Retinal pigment epithelial cell (primary cell): ENCODE measurements at regions not wholly inside any gene's neighbourhood (a gene's known extent, or its start where the extent isn't known, plus 50 kb on each side); places are given as distances from the start of the nearest gene placed in this dataset.
A peak's percentile ranks its signal among the peaks of the same experiment; 100 is the strongest.

ENCODE experiments used
- DNase-seq: peaks from one replicate; pipeline ENCODE4 v3.0.0-alpha.2; 2010; ENCODE audit warnings: low read depth
- H3K4me3 ChIP-seq: 2 replicates; pipeline ENCODE4 v1.5.1; 2011; ENCODE audit warnings: mild to moderate bottlenecking, low read length, control low read depth, moderate library complexity
- TF ChIP-seq, protein P1 (sequence below): conservative IDR thresholded peaks from 2 replicates; pipeline ENCODE4 v1.5.1; 2011; ENCODE audit warnings: low read depth, low read length, control low read depth, inconsistent platforms

DNA sequence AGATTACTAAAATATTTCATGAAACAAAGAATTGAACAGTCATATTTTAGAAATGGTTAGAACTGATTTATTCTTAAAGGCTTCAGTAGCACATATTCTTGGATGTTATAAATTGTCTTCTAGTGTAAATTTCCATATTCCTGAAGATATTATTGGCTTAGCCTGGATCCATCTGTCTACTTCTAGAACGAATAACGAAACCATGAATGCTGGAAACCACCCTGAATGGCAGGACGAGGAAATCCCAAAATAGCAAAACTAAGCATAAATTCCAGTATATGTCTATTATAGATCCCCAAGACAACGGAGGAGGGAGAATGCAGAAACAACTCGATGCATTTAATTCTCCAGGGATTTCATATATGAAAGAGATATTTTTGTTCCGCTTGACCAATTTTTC is 2191.0 kb upstream of the ACO1 start:
- no peak for DNase-seq
- TF ChIP-seq, protein P1, sequence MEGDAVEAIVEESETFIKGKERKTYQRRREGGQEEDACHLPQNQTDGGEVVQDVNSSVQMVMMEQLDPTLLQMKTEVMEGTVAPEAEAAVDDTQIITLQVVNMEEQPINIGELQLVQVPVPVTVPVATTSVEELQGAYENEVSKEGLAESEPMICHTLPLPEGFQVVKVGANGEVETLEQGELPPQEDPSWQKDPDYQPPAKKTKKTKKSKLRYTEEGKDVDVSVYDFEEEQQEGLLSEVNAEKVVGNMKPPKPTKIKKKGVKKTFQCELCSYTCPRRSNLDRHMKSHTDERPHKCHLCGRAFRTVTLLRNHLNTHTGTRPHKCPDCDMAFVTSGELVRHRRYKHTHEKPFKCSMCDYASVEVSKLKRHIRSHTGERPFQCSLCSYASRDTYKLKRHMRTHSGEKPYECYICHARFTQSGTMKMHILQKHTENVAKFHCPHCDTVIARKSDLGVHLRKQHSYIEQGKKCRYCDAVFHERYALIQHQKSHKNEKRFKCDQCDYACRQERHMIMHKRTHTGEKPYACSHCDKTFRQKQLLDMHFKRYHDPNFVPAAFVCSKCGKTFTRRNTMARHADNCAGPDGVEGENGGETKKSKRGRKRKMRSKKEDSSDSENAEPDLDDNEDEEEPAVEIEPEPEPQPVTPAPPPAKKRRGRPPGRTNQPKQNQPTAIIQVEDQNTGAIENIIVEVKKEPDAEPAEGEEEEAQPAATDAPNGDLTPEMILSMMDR: no peak

GRCh38 chr9:30196941-30197340 is 2187.5 kb upstream of the ACO1 start:
- DNase-seq: no peak
- H3K4me3 ChIP-seq: no peak overlapping the region
- TF ChIP-seq, protein P1: no peak

More for the DNA sequence above, 2191.0 kb upstream of the ACO1 start:
- no peak overlapping the region for H3K4me3 ChIP-seq

DNA sequence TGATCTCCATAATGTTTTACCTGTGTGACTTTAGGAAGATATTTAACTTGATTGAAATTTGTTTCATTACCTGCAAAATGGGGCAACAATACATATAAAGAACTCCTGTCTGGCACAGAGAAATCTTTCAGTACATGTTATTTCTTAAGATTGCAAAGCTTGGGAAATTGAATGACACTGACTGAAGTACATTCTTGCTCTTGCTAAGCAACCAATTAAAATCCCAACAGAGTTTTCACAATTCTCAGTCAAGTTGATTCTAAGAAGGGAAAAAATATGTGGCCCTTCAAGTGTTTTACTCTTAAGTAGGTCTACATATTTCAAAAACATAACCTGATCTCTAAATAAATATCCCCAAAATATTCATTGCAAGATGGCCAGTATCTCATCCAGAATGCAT is 2187.0 kb upstream of the ACO1 start:
- DNase-seq: no peak
- TF ChIP-seq, protein P1: no peak
- H3K4me3 ChIP-seq: no peak overlapping the region

DNA sequence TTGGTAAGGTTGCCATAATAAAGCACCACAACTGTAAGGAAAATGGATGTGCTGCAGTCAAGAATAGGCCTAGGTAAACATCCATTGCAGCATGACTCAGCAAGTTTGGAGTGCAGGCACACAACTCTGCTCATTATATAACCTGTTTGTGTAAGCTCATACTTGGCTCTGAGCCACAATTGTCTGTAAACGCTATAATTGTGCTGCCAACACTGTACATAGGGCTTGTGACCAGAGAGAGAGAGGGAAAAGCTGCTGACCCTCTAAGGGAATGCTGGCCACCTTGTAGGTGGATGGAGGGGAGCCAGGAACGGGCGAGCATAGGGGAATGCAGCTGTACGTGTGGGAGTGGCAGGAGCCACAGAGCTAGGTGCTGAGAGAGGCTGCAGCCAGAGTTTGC is 2186.5 kb upstream of the ACO1 start:
- peak; percentile 7 for DNase-seq
- no peak overlapping the region for H3K4me3 ChIP-seq
- TF ChIP-seq, protein P1: no peak

- no peak for DNase-seq
- TF ChIP-seq, protein P1: no peak
- H3K4me3 ChIP-seq: no peak overlapping the region
Observed at GRCh38 chr9:30198463-30199309, 2185.8 kb upstream of the ACO1 start.

GRCh38 chr9:30201024-30201423 is 2183.4 kb upstream of the ACO1 start:
- H3K4me3 ChIP-seq: no peak overlapping the region
- no peak for DNase-seq
- TF ChIP-seq, protein P1: no peak

DNA sequence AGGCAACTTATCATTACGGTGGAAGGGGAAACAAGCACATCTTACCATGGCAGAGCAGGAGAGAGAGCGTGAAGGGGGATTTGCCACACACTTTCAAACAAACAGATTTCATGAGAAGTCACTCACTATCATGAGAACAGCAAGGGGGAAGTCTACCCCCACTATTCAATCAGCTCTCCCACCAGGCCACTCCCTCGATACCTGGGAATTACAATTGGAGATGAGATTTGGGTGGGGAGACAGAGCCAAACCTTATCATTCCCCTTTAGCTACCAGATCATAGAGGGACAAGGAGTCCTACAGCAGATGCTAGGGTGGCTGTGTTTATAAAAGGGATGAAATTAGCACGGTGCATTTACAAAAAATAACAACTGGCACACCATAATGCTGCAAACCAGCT is 2149.4 kb upstream of the ACO1 start:
- no peak for DNase-seq
- TF ChIP-seq, protein P1: no peak
- H3K4me3 ChIP-seq: no peak overlapping the region
